B cell (primary cell): ENCODE measurements at regions not wholly inside any gene's neighbourhood (a gene's known extent, or its start where the extent isn't known, plus 50 kb on each side); places are given as distances from the start of the nearest gene placed in this dataset.

Experiments used
- ATAC-seq: fragments of 200-7000 bp; cut with Tn5 transposase; one replicate; pipeline ENCODE4 v1.10.0; 2021; ENCODE audit warnings: low read depth, mild to moderate bottlenecking, moderate number of reproducible peaks, moderate library complexity
- CTCF ChIA-PET: fragments of 350-600 bp; sonication (Branson Sonifier 250); formaldehyde crosslinking; loops from one replicate; lab custom pipeline; 2021; ENCODE audit warnings: antibody characterized with exemption, inconsistent platforms; lab: Charles Lee
- POLR2A ChIA-PET: fragments of 350-600 bp; sonication (Branson Sonifier 250); formaldehyde crosslinking; loops from one replicate; lab custom pipeline; 2021; ENCODE audit warnings: antibody characterized with exemption; lab: Charles Lee
- DNase-seq: peaks from one replicate; pipeline ENCODE4 v3.0.0; 2013
- H2AFZ ChIP-seq: 2 replicates; pipeline ENCODE4 v1.6.1; 2012; ENCODE audit warnings: mild to moderate bottlenecking, low read depth, low read length; ENCODE audit not compliant: insufficient read depth, poor library complexity, severe bottlenecking
- H3K27ac ChIP-seq, 2 donors: 1 replicate in 1 of 2; 2 replicates in 1 of 2; pipeline ENCODE4 v1.5.1; 2012 to 2013; ENCODE audit warnings: low read length in 2 of 2, mild to moderate bottlenecking in 2 of 2, moderate library complexity in 1 of 2
- H3K27me3 ChIP-seq, 4 experiments: fragments of 200-600 bp in 1 of 4; sonication (generic) in 1 of 4; replicated peaks in 1 of 4; 1 replicate in 2 of 4; 2 replicates in 2 of 4; pipeline versions ENCODE4 v1.6.1 to v1.7.0; 2013 to 2016; ENCODE audit warnings: low read length in 3 of 4, mild to moderate bottlenecking in 2 of 4, mixed read lengths in 1 of 4, moderate library complexity in 1 of 4; ENCODE audit not compliant: insufficient read depth in 4 of 4, control insufficient read depth in 3 of 4; ENCODE audit errors: control extremely low read depth in 1 of 4
- H3K36me3 ChIP-seq, 2 experiments: replicated peaks in 1 of 2; 1 replicate in 1 of 2; 2 replicates in 1 of 2; pipeline versions ENCODE4 v1.6.1 to v1.7.1; 2013; ENCODE audit warnings: low read length in 1 of 2; ENCODE audit not compliant: insufficient read depth in 2 of 2, control insufficient read depth in 1 of 2; ENCODE audit errors: control extremely low read depth in 1 of 2, extremely low read depth in 1 of 2
- H3K4me1 ChIP-seq, 2 donors: fragments of 200-600 bp in 1 of 2; sonication (generic) in 1 of 2; 1 replicate in 1 of 2; 2 replicates in 1 of 2; pipeline versions ENCODE4 v1.5.1 to v1.6.1; 2013 to 2017; ENCODE audit warnings: low read length in 2 of 2; ENCODE audit not compliant: control insufficient read depth in 2 of 2, insufficient read depth in 2 of 2
- H3K4me2 ChIP-seq: replicated peaks from 2 replicates; pipeline ENCODE3; 2012; ENCODE audit warnings: mild to moderate bottlenecking, low read depth, low read length; ENCODE audit not compliant: poor library complexity, severe bottlenecking
- H3K4me3 ChIP-seq, 5 experiments: fragments of 200-600 bp in 1 of 5; sonication (generic) in 1 of 5; 1 replicate in 3 of 5; 2 replicates in 2 of 5; pipeline versions ENCODE4 v1.5.1 to v1.7.0; 2011 to 2016; ENCODE audit warnings: low read length in 4 of 5, mild to moderate bottlenecking in 4 of 5, low read depth in 2 of 5, control low read depth in 1 of 5, moderate library complexity in 1 of 5; ENCODE audit not compliant: insufficient read depth in 1 of 5; ENCODE audit errors: control extremely low read depth in 1 of 5, extremely low read depth in 1 of 5
- H3K79me2 ChIP-seq: fragments of 200-600 bp; sonication (generic); one replicate; pipeline ENCODE4 v1.6.0; 2016; ENCODE audit warnings: low read length; ENCODE audit not compliant: control insufficient read depth, insufficient read depth
- H3K9ac ChIP-seq: fragments of 200-600 bp; sonication (generic); 2 replicates; pipeline ENCODE4 v1.6.1; 2017; ENCODE audit warnings: mild to moderate bottlenecking, low read length, moderate library complexity
- H3K9me3 ChIP-seq, 3 donors: one replicate each; pipeline versions ENCODE4 v1.6.1 to v1.7.1; 2013; ENCODE audit warnings: low read length in 2 of 3; ENCODE audit not compliant: control insufficient read depth in 2 of 3, insufficient read depth in 1 of 3; ENCODE audit errors: control extremely low read depth in 1 of 3
- H4K20me1 ChIP-seq: 2 replicates; pipeline ENCODE4 v1.6.0; 2012; ENCODE audit warnings: mild to moderate bottlenecking, low read length; ENCODE audit not compliant: insufficient read depth, control insufficient read depth, poor library complexity, severe bottlenecking
- H3K27ac Mint-ChIP-seq: one replicate; pipeline ENCODE4 v1.8.0; 2021; ENCODE audit warnings: mixed read lengths
- H3K27me3 Mint-ChIP-seq: one replicate; pipeline ENCODE4 v1.8.0; 2021; ENCODE audit warnings: mixed read lengths
- H3K4me1 Mint-ChIP-seq: one replicate; pipeline ENCODE4 v1.8.0; 2021; ENCODE audit warnings: mixed read lengths
- H3K4me3 Mint-ChIP-seq: one replicate; pipeline ENCODE4 v1.8.0; 2021; ENCODE audit warnings: mixed read lengths
- H3K9me3 Mint-ChIP-seq: one replicate; pipeline ENCODE4 v1.8.0; 2022; ENCODE audit warnings: mixed read lengths; ENCODE audit not compliant: insufficient read depth
- CTCF ChIP-seq: fragments of 200-600 bp; IDR thresholded peaks from one replicate; pipeline ENCODE4 v1.8.0; 2022; ENCODE audit warnings: antibody characterized with exemption, mild to moderate bottlenecking
- EZH2 ChIP-seq: IDR thresholded peaks from 2 replicates; pipeline ENCODE4 v1.6.1; 2012; ENCODE audit warnings: borderline replicate concordance, low read depth, mild to moderate bottlenecking, moderate library complexity, low read length; ENCODE audit not compliant: insufficient read depth, poor library complexity, severe bottlenecking
- WGBS: methylation state at CpG from one replicate; pipeline ENCODE4 v1.1.5; 2013; ENCODE audit warnings: missing lambda C conversion rate; ENCODE audit not compliant: insufficient coverage; 5-methylcytosine and 5-hydroxymethylcytosine counted together
- intact Hi-C: fragments of 100-400 bp; cut with micrococcal nuclease; formaldehyde crosslinking; loops from one replicate; pipeline ENCODE4 v1.10.0; 2022

DNA sequence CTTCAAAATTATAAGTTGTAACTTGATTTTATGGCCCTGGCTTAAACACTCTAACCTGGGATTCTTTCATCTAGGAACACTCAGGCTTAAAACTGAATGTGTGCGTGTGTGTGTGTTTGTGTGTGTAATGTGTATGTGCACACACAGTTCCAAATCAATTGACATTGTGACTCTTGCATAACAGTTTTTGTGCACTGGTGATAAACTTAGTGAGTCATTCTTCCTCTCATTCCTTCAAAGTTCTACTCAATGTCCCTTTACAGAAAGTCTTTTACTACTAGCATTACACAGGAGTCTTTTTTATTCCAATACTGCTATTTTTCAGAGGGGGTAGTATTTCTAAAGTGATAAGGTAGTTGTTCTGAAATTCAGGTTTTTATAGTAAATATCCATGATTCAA is 943.6 kb downstream of the KCNT2 start:
- ChIA-PET POLR2A (no interaction called here), CTCF (no interaction called here)
- H3K9me3 Mint-ChIP-seq = no peaks in the 10 kb centered on the region
- Histone ChIP-seq H3K27ac (no peak overlapping the region), H3K27me3 (no peaks in the 10 kb centered on the region), H3K4me3 (no peak overlapping the region), H4K20me1 (no peaks in the 10 kb centered on the region), H3K9me3 (peaks cover 0 to 1% (median 0%) of the 10 kb centered on the region in 3 donors), H3K4me1 (no peaks in the 10 kb centered on the region), H3K9ac (no peak overlapping the region), H2AFZ (no peak overlapping the region), H3K79me2 (no peaks in the 10 kb centered on the region), H3K4me2 (no peak overlapping the region), H3K36me3 (no peaks in the 10 kb centered on the region)
- TF ChIP-seq EZH2 (no peak), CTCF (no peak)
- DNase-seq (no peak), ATAC-seq (no peak)
- H3K27ac Mint-ChIP-seq = no peak overlapping the region
- H3K27me3 Mint-ChIP-seq = no peaks in the 10 kb centered on the region
- no peak overlapping the region for H3K4me3 Mint-ChIP-seq
- intact Hi-C loops = no loop called here
- no peaks in the 10 kb centered on the region for H3K4me1 Mint-ChIP-seq
- WGBS = no CpG with 5 or more reads among the region's 1 CpG

- no peak overlapping the region for H3K4me3 Mint-ChIP-seq
- H3K27me3 Mint-ChIP-seq = no peaks in the 10 kb centered on the region
- Histone ChIP-seq H3K4me2 (no peak overlapping the region), H3K9me3 (peaks cover 0 to 1% (median 0%) of the 10 kb centered on the region in 3 donors), H3K27me3 (no peaks in the 10 kb centered on the region), H3K9ac (no peak overlapping the region), H3K79me2 (no peaks in the 10 kb centered on the region), H3K4me3 (no peak overlapping the region), H3K27ac (no peak overlapping the region), H3K4me1 (no peaks in the 10 kb centered on the region), H2AFZ (no peak overlapping the region), H4K20me1 (no peaks in the 10 kb centered on the region), H3K36me3 (no peaks in the 10 kb centered on the region)
- H3K9me3 Mint-ChIP-seq = no peaks in the 10 kb centered on the region
- H3K27ac Mint-ChIP-seq = no peak overlapping the region
- DNase-seq (no peak), ATAC-seq (no peak)
- WGBS = 100% methylated on average over 2 of the region's 4 CpGs
- H3K4me1 Mint-ChIP-seq = no peaks in the 10 kb centered on the region
- intact Hi-C loops = no loop called here
- no peak for TF ChIP-seq EZH2
- TF ChIP-seq CTCF = no peak
- CTCF ChIA-PET = no interaction called here
- POLR2A ChIA-PET = no interaction called here
Observed at GRCh38 chr1:195663549-195664280, 944.5 kb downstream of the KCNT2 start.
